ENCODE measurements at regions not wholly inside any gene's neighbourhood (a gene's known extent, or its start where the extent isn't known, plus 50 kb on each side); places are given as distances from the start of the nearest gene placed in this dataset.

GRCh38 chr3:27945229-27945628 is 223.1 kb upstream of the EOMES start:
- DNase-seq: no peak

GRCh38 chr3:27960133-27960532 is 238.0 kb upstream of the EOMES start:
- no peak for DNase-seq

- no peak for DNase-seq
Measured at GRCh38 chr3:27963519-27963918, 241.4 kb upstream of the EOMES start.

- no peak for DNase-seq
Measured at GRCh38 chr3:27971600-27971999, 249.5 kb upstream of the EOMES start.

GRCh38 chr3:27976933-27977332 is 254.8 kb upstream of the EOMES start:
- no peak for DNase-seq

GRCh38 chr3:27978440-27978839 is 256.3 kb upstream of the EOMES start:
- DNase-seq: no peak

- no peak for DNase-seq
Measured at GRCh38 chr3:27985369-27986035, 255.9 kb upstream of the CMC1 start.

GRCh38 chr3:27986234-27986879 is 255.1 kb upstream of the CMC1 start:
- no peak for DNase-seq

GRCh38 chr3:27990324-27990723 is 251.1 kb upstream of the CMC1 start:
- DNase-seq: no peak

- DNase-seq: no peak
Measured at GRCh38 chr3:27990837-27991236, 250.6 kb upstream of the CMC1 start.

GRCh38 chr3:27993051-27993450 is 248.4 kb upstream of the CMC1 start:
- no peak for DNase-seq

- no peak for DNase-seq
Measured at GRCh38 chr3:28000608-28001007, 240.8 kb upstream of the CMC1 start.

GRCh38 chr3:28008235-28008634 is 233.2 kb upstream of the CMC1 start:
- DNase-seq: no peak

- no peak for DNase-seq
Measured at GRCh38 chr3:28012830-28013229, 228.6 kb upstream of the CMC1 start.

- no peak for DNase-seq
Measured at GRCh38 chr3:28013864-28014473, 227.4 kb upstream of the CMC1 start.

- DNase-seq: no peak
Measured at GRCh38 chr3:28018925-28019718, 222.3 kb upstream of the CMC1 start.

- DNase-seq: no peak
Measured at GRCh38 chr3:28019740-28020139, 221.7 kb upstream of the CMC1 start.

GRCh38 chr3:28022916-28023315 is 218.5 kb upstream of the CMC1 start:
- no peak for DNase-seq

GRCh38 chr3:28028554-28028953 is 212.9 kb upstream of the CMC1 start:
- no peak for DNase-seq

GRCh38 chr3:28033059-28033784 is 208.2 kb upstream of the CMC1 start:
- DNase-seq: no peak

- no peak for DNase-seq
Measured at GRCh38 chr3:28036599-28037575, 204.5 kb upstream of the CMC1 start.

- no peak for DNase-seq
Measured at GRCh38 chr3:28039234-28039633, 202.2 kb upstream of the CMC1 start.
